Transverse colon (tissue), 4 donors: ENCODE measurements at regions not wholly inside any gene's neighbourhood (a gene's known extent, or its start where the extent isn't known, plus 50 kb on each side); places are given as distances from the start of the nearest gene placed in this dataset.

Source experiments
- DNase-seq: peaks from one replicate; pipeline ENCODE4 v3.0.0-alpha.2; 2019
- H3K27ac ChIP-seq, 4 donors: fragments of 200-600 bp; sonication (generic); 2 replicates each; pipeline ENCODE4 v1.5.1; 2016 to 2018; ENCODE audit warnings: inconsistent platforms in 4 of 4
- H3K27me3 ChIP-seq: fragments of 200-600 bp; sonication (generic); 2 replicates; pipeline ENCODE4 v1.5.1; 2017; ENCODE audit warnings: inconsistent platforms
- H3K36me3 ChIP-seq, 4 donors: fragments of 200-600 bp; sonication (generic); 2 replicates each; pipeline ENCODE4 v1.5.1; 2017 to 2019; ENCODE audit warnings: inconsistent platforms in 4 of 4
- H3K4me1 ChIP-seq, 4 donors: fragments of 200-600 bp; sonication (generic); 2 replicates each; pipeline ENCODE4 v1.5.1; 2017 to 2020; ENCODE audit warnings: inconsistent platforms in 4 of 4
- H3K4me3 ChIP-seq, 4 donors: fragments of 200-600 bp; sonication (generic); 1 replicate in 1 of 4; 2 replicates in 3 of 4; pipeline versions ENCODE4 v1.5.1 to v1.6.1; 2017 to 2019; ENCODE audit warnings: inconsistent platforms in 4 of 4
- H3K9me3 ChIP-seq, 2 donors: fragments of 200-600 bp; sonication (generic); 2 replicates each; pipeline ENCODE4 v1.5.1; 2017 to 2019; ENCODE audit warnings: inconsistent platforms in 2 of 2
- EP300 ChIP-seq: sonication (generic); formaldehyde crosslinking; IDR thresholded peaks from one replicate; pipeline ENCODE4 v1.6.1; 2017; ENCODE audit warnings: antibody characterized with exemption, low read depth
- POLR2A ChIP-seq: fragments of 450-650 bp; IDR thresholded peaks from one replicate; pipeline ENCODE4 v1.6.1; 2016; ENCODE audit warnings: antibody characterized with exemption, mild to moderate bottlenecking, moderate library complexity
- POLR2AphosphoS5 ChIP-seq, 3 donors: sonication (generic); formaldehyde crosslinking; IDR thresholded peaks; one replicate each; pipeline ENCODE4 v1.6.1; 2016; ENCODE audit warnings: antibody characterized with exemption in 3 of 3
- WGBS, 2 donors: methylation state at CpG; one replicate each; pipeline ENCODE4 v1.1.5; 2018; ENCODE audit warnings: low coverage in 1 of 2; 5-methylcytosine and 5-hydroxymethylcytosine counted together
- in situ Hi-C, 4 donors: fragments of 200-750 bp; cut with MboI; loops; one replicate each; pipeline versions ENCODE4 v1.15.0 to v1.15.1; 2017; ENCODE audit warnings: low sequenced_read_pairs in 3 of 4, low pct_ligation_motif_present in 1 of 4, low pct_unique_long_range_greater_than_20kb in 1 of 4
- intact Hi-C: fragments of 100-400 bp; cut with DNase I; formaldehyde crosslinking; loops from one replicate; pipeline ENCODE4 v1.15.1; 2023; ENCODE audit warnings: low total_unique reads
- TF ChIP-seq, protein P1 (sequence below), 5 experiments: fragments of 200-600 bp in 3 of 5; fragments of 450-650 bp in 2 of 5; sonication (generic) in 3 of 5; IDR thresholded peaks; 1 replicate in 2 of 5; 2 replicates in 3 of 5; pipeline ENCODE4 v1.5.1; 2016 to 2017; ENCODE audit warnings: antibody characterized with exemption in 5 of 5, inconsistent platforms in 3 of 5, mild to moderate bottlenecking in 2 of 5, moderate library complexity in 1 of 5

DNA sequence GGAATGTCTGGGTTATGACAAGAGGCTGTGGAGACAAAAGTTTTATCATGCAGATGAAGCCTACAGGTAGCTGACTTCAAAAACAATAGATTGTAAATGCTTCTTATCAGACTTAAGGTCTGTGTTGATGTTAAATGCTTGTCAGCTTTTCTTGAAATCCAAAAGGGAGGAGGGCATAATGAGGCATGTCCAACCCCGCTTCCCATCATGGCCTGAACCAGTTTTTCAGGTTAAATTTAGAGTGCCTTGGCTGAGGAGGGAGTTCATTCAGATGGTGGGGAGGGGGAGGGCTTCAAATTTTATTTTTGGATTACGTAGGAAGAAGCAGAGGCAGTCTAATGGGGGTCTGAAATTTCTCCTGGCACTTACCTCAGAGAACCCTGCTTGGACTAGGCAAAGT, 207.7 kb upstream of the HDX start:
- WGBS, 2 donors, result 49% methylated on average over 2 of the region's 2 CpGs; no CpG with 5 or more reads in 1 of the 2 donors
- H3K4me3 ChIP-seq, result no peak overlapping the region
- intact Hi-C loops (no loop called here), in situ Hi-C loops (no loop called here)
- no peaks in the 10 kb centered on the region for H3K9me3 ChIP-seq
- H3K36me3 ChIP-seq, result no peaks in the 10 kb centered on the region
- H3K4me1 ChIP-seq, result no peaks in the 10 kb centered on the region
- DNase-seq, result no peak
- TF ChIP-seq, protein P1, sequence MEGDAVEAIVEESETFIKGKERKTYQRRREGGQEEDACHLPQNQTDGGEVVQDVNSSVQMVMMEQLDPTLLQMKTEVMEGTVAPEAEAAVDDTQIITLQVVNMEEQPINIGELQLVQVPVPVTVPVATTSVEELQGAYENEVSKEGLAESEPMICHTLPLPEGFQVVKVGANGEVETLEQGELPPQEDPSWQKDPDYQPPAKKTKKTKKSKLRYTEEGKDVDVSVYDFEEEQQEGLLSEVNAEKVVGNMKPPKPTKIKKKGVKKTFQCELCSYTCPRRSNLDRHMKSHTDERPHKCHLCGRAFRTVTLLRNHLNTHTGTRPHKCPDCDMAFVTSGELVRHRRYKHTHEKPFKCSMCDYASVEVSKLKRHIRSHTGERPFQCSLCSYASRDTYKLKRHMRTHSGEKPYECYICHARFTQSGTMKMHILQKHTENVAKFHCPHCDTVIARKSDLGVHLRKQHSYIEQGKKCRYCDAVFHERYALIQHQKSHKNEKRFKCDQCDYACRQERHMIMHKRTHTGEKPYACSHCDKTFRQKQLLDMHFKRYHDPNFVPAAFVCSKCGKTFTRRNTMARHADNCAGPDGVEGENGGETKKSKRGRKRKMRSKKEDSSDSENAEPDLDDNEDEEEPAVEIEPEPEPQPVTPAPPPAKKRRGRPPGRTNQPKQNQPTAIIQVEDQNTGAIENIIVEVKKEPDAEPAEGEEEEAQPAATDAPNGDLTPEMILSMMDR (IDR thresholded peaks at IDR 0.05), result no peak
- TF ChIP-seq POLR2A (no peak), EP300 (no peak), POLR2AphosphoS5 (IDR thresholded peaks at IDR 0.05) (no peak)
- no peaks in the 10 kb centered on the region for H3K27me3 ChIP-seq
- H3K27ac ChIP-seq, result no peak overlapping the region

DNA sequence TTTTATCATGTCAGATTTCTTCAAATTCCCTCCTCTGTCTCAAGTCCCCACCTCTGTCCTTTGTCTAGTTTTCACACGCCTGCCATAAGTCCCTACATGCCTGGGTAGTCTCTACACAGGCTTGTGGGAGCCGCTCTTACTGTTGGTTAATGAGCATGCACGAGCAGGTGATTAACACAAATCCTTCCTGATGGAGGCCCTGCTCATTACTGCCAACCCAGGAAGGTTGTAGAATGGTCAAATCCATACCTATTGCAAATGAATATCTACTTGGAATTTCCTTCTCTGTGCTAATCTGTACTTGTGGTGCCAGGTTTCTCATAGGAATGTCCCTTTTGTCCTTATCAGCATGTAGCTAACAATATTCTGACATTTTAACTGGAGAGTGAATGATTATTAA, 208.4 kb upstream of the HDX start:
- Histone ChIP-seq H3K4me3 (no peak overlapping the region), H3K4me1 (no peaks in the 10 kb centered on the region), H3K9me3 (no peaks in the 10 kb centered on the region), H3K27me3 (no peaks in the 10 kb centered on the region), H3K27ac (no peak overlapping the region), H3K36me3 (no peaks in the 10 kb centered on the region)
- intact Hi-C loops, result no loop called here
- TF ChIP-seq POLR2AphosphoS5 (IDR thresholded peaks at IDR 0.05) (no peak), POLR2A (no peak), EP300 (no peak)
- TF ChIP-seq, protein P1 (IDR thresholded peaks at IDR 0.05), result no peak
- WGBS, 2 donors, result 46% methylated on average over 3 of the region's 3 CpGs; no CpG with 5 or more reads in 1 of the 2 donors
- in situ Hi-C loops, result no loop called here
- no peak for DNase-seq

DNA sequence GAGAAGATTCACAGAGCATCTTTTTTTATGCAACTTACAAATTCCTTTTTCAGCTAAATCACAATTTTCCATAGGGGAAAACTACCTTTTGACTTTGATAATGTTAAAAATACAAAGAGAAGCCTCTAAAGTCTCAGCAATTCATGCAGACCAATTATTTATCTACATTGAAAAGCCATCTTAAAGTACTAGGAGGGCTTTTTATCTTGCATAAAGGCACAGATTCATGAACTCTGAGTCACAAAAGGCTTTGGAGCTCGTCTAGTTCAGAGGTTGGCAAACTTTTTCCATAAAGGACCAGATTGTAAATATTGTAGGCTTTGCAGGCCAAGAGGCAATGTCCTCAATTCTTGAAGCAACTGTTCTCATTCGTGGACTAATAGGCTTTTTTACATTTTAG, 210.4 kb upstream of the HDX start:
- no peaks in the 10 kb centered on the region for H3K4me1 ChIP-seq
- no peak for DNase-seq
- 32% methylated on average over 2 of the region's 2 CpGs; no CpG with 5 or more reads in 1 of the 2 donors for WGBS, 2 donors
- H3K36me3 ChIP-seq, result no peaks in the 10 kb centered on the region
- TF ChIP-seq, protein P1 (IDR thresholded peaks at IDR 0.05), result no peak
- TF ChIP-seq POLR2A, result no peak
- no peak for TF ChIP-seq EP300
- no peak for TF ChIP-seq POLR2AphosphoS5 (IDR thresholded peaks at IDR 0.05)
- no peaks in the 10 kb centered on the region for H3K9me3 ChIP-seq
- in situ Hi-C loops (no loop called here), intact Hi-C loops (no loop called here)
- H3K27ac ChIP-seq, result no peak overlapping the region
- no peaks in the 10 kb centered on the region for H3K27me3 ChIP-seq
- H3K4me3 ChIP-seq, result no peak overlapping the region

DNA sequence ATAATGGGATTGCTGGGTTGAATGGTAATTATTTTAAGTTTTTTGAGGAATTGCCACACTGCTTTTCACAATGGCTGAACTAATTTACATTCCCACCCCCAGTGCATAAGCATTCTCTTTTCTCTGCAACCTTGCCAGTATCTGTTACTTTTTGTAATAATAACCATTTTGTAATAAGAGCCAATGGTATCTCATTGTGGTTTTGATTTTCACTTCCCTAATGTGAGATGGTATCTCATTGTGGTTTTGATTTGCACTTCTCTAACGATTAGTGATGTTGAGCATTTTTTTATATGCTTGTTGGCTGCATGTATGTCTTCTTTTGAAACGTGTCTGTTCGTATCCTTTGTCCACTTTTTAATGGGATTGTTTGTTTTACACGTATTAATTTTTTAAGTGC, 213.1 kb upstream of the HDX start:
- WGBS, 2 donors, result 45% methylated on average over 4 of the region's 4 CpGs; no CpG with 5 or more reads in 1 of the 2 donors

More for the DNA sequence above, 213.1 kb upstream of the HDX start:
- intact Hi-C loops (no loop called here), in situ Hi-C loops (no loop called here)
- Histone ChIP-seq H3K27ac (no peak overlapping the region), H3K9me3 (no peaks in the 10 kb centered on the region), H3K36me3 (no peaks in the 10 kb centered on the region), H3K27me3 (no peaks in the 10 kb centered on the region), H3K4me1 (no peaks in the 10 kb centered on the region), H3K4me3 (no peak overlapping the region)
- DNase-seq, result no peak
- TF ChIP-seq POLR2AphosphoS5 (IDR thresholded peaks at IDR 0.05), result no peak
- TF ChIP-seq EP300, result no peak
- no peak for TF ChIP-seq POLR2A
- TF ChIP-seq, protein P1 (IDR thresholded peaks at IDR 0.05), result no peak
